ENCODE measurements at regions not wholly inside any gene's neighbourhood (a gene's known extent, or its start where the extent isn't known, plus 50 kb on each side); places are given as distances from the start of the nearest gene placed in this dataset.

DNA sequence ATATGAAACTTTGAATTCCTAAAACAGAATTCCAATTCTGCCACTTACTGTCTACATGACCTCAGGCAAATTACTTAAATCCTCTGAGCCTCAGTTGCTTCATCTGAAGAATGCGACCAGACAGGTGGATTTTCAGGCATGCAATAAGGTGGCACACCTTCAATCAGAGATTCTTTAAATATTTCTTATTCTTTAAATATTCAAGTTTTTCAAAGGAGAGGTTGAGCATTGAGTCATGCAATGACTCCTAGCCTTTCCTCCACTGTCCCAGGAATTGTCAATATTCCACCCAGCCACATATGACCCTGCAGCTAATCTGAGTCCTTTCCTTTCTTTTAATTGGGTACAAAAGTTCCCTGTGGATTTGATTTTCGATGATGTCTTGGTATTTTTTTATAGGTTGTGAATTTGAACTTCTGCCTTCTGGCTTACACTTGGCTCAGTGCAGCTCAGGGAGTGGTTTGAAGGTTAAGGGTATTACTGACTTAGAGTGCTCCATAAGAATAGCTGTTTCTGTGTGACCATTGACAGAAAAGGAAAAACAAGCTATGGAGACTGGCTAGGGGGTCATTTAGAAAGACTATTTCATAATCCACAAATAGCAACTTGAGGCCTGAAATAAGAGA is 52.2 kb upstream of the PRDX6 start:
- 72 to 76% (median 76%) methylated on average over 2 of the region's 2 CpGs for WGBS, 4 donors
- Histone ChIP-seq H3K4me3 (no peak overlapping the region), H3K27me3 (no peaks in the 10 kb centered on the region), H3K27ac (no peak overlapping the region), H3K4me1 (replicated peaks in 1 of 2) (peaks cover 0 to 7% of the 10 kb centered on the region in 2 donors), H3K9me3 (replicated peaks in 1 of 3) (no peaks in the 10 kb centered on the region), H3K36me3 (replicated peaks in 1 of 2) (no peaks in the 10 kb centered on the region)
- DNase-seq, result no peak
- TF ChIP-seq POLR2A (IDR thresholded peaks at IDR 0.05), result no peak
- TF ChIP-seq, protein P1, sequence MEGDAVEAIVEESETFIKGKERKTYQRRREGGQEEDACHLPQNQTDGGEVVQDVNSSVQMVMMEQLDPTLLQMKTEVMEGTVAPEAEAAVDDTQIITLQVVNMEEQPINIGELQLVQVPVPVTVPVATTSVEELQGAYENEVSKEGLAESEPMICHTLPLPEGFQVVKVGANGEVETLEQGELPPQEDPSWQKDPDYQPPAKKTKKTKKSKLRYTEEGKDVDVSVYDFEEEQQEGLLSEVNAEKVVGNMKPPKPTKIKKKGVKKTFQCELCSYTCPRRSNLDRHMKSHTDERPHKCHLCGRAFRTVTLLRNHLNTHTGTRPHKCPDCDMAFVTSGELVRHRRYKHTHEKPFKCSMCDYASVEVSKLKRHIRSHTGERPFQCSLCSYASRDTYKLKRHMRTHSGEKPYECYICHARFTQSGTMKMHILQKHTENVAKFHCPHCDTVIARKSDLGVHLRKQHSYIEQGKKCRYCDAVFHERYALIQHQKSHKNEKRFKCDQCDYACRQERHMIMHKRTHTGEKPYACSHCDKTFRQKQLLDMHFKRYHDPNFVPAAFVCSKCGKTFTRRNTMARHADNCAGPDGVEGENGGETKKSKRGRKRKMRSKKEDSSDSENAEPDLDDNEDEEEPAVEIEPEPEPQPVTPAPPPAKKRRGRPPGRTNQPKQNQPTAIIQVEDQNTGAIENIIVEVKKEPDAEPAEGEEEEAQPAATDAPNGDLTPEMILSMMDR (IDR thresholded peaks at IDR 0.05), result no peak
- intact Hi-C loops (cut with DNase I), result loop anchor here in 1 of 2 donors (10.0 kb wide), 1 partner anchor 790 kb away; no protein-coding TSS in a partner anchor

DNA sequence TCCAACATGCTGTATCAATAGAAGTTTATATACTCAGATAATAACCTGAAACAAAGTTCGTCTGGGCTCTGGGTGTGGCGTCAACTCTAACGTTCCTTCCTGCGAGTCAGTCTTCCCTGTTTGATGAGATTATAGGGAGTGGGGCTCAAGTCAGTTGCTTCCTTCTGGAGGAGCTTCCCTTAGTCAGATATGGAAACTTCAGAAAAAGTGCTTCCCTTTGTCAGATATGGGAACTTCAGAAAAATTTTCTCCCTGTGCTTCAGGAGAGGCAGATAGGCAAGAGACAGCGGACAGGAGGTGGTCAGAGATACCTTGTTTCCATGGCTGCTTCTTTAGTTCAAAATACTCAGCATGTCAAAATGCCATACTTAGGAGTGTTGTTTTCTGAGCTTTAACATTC is 51.1 kb upstream of the PRDX6 start:
- no peaks in the 10 kb centered on the region for H3K9me3 ChIP-seq (replicated peaks in 1 of 3)
- no peak overlapping the region for H3K4me3 ChIP-seq
- TF ChIP-seq POLR2A (IDR thresholded peaks at IDR 0.05), result no peak
- TF ChIP-seq, protein P1 (IDR thresholded peaks at IDR 0.05), result no peak
- 73 to 90% (median 76%) methylated on average over 5 of the region's 5 CpGs for WGBS, 4 donors
- intact Hi-C loops (cut with DNase I), result loop anchor here in 1 of 2 donors (10.0 kb wide), 1 partner anchor 789 kb away; no protein-coding TSS in a partner anchor
- no peaks in the 10 kb centered on the region for H3K36me3 ChIP-seq (replicated peaks in 1 of 2)
- no peaks in the 10 kb centered on the region for H3K27me3 ChIP-seq
- DNase-seq, result no peak
- H3K4me1 ChIP-seq (replicated peaks in 1 of 2), result peaks cover 4 to 15% of the 10 kb centered on the region in 2 donors
- H3K27ac ChIP-seq, result no peak overlapping the region

DNA sequence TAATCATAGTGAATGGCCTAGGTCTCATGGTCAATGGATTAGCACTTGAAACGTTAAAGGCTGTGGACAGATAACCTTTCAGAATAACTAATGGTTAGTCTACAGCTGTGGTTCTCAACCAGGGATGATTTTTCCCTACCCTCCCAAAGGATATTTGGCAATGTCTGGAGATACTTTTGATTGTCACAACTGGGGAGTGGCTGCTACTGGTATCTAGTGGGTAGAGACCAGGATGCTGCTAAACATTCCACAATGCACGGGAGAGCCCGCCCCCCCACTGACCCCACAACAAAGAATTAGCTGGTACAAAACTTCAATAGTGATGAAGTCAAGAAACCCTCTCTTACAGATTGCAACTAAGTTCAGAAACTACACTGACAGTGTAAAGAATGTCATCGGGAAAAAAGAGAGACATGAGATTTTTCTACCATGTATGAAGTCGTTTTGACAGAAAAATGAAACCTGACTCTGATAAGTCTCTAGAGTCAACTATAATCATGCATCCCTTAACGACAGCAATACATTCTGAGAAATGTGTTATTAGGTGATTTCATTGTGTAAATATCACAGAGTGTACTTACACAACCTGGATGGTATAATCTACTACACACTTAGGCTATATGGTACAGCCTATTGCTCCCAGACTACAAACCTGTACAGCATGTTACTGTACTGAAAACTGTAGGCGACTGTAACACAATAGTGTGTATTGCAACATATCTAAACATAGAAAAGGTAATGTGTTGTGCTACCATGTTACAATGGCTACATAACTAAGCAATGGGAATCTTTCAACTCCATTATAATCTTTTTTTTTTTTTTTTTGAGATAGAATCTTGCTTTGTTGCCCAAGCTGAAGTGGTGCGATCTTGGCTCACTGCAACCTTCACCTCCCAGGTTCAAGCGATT is 49.7 kb upstream of the PRDX6 start:
- TF ChIP-seq, protein P1 (IDR thresholded peaks at IDR 0.05), result no peak
- TF ChIP-seq POLR2A (IDR thresholded peaks at IDR 0.05), result no peak
- Histone ChIP-seq H3K36me3 (replicated peaks in 1 of 2) (no peaks in the 10 kb centered on the region), H3K27ac (no peak overlapping the region), H3K4me3 (no peak overlapping the region), H3K27me3 (no peaks in the 10 kb centered on the region), H3K9me3 (replicated peaks in 1 of 3) (no peaks in the 10 kb centered on the region), H3K4me1 (replicated peaks in 1 of 2) (peaks cover 9 to 20% of the 10 kb centered on the region in 2 donors)
- 68 to 83% (median 72%) methylated on average over 9 of the region's 9 CpGs for WGBS, 4 donors
- intact Hi-C loops (cut with DNase I), result loop anchor here in 1 of 2 donors (10.0 kb wide), 1 partner anchor 787 kb away; no protein-coding TSS in a partner anchor
- DNase-seq, result no peak

All from adrenal gland (tissue), 9 donors.